OCI-LY7 (cell line): ENCODE measurements at regions not wholly inside any gene's neighbourhood (a gene's known extent, or its start where the extent isn't known, plus 50 kb on each side); places are given as distances from the start of the nearest gene placed in this dataset.
A peak's percentile ranks its signal among the peaks of the same experiment; 100 is the strongest.

Experiments used
- BruUV-seq: library from RNA; stranded (reverse); fragments of 400-500 nt; replicated peaks from 2 replicates; lab custom pipeline; 2021; lab: Mats Ljungman, UMichigan
- CTCF ChIA-PET: fragments of 300-600 bp; sonication (Branson Sonifier 250); formaldehyde crosslinking; loops from one replicate; lab custom pipeline; 2022; ENCODE audit warnings: antibody characterized with exemption; ENCODE audit not compliant: unreplicated experiment; lab: Charles Lee
- POLR2A ChIA-PET: fragments of 300-600 bp; sonication (Branson Sonifier 250); formaldehyde crosslinking; loops from one replicate; lab custom pipeline; 2022; ENCODE audit warnings: antibody characterized with exemption; lab: Charles Lee
- DNase-seq: peaks from one replicate; pipeline ENCODE4 v3.0.0-alpha.2; 2015; ENCODE audit warnings: low spot score
- H2AFZ ChIP-seq: fragments of 200-600 bp; sonication (generic), shearing (Covaris generic); 2 replicates; pipeline ENCODE4 v1.6.1; 2014; ENCODE audit warnings: mild to moderate bottlenecking, antibody characterized with exemption, low read length, moderate library complexity
- H3K27ac ChIP-seq: fragments of 200-600 bp; sonication (generic); 2 replicates; pipeline ENCODE4 v1.5.1; 2014; ENCODE audit warnings: mixed run types, low read depth, mild to moderate bottlenecking, moderate library complexity, low read length, inconsistent platforms; ENCODE audit not compliant: poor library complexity, severe bottlenecking
- H3K36me3 ChIP-seq: fragments of 200-600 bp; sonication (generic); 2 replicates; pipeline ENCODE4 v1.6.1; 2014; ENCODE audit warnings: mild to moderate bottlenecking, antibody characterized with exemption, low read length, moderate library complexity, mixed read lengths; ENCODE audit not compliant: insufficient read depth
- H3K4me1 ChIP-seq: fragments of 200-600 bp; sonication (generic); 2 replicates; pipeline ENCODE4 v1.5.1; 2014; ENCODE audit warnings: mild to moderate bottlenecking, low read length; ENCODE audit not compliant: insufficient read depth, poor library complexity, severe bottlenecking
- H3K4me2 ChIP-seq: fragments of 200-600 bp; sonication (generic); 2 replicates; pipeline ENCODE4 v1.6.1; 2014; ENCODE audit warnings: mild to moderate bottlenecking, low read length
- H3K4me3 ChIP-seq: fragments of 200-600 bp; sonication (generic); 2 replicates; pipeline ENCODE4 v1.5.1; 2014; ENCODE audit warnings: mild to moderate bottlenecking, low read depth, low read length; ENCODE audit not compliant: poor library complexity, severe bottlenecking
- H3K79me2 ChIP-seq: fragments of 200-600 bp; sonication (generic); 2 replicates; pipeline ENCODE4 v1.6.1; 2016; ENCODE audit warnings: low read depth, mild to moderate bottlenecking, low read length, moderate library complexity, mixed read lengths; ENCODE audit not compliant: insufficient read depth
- H3K9me2 ChIP-seq: fragments of 200-600 bp; sonication (generic); 2 replicates; pipeline ENCODE4 v1.6.1; 2016; ENCODE audit warnings: mild to moderate bottlenecking, low read length, mixed read lengths; ENCODE audit not compliant: insufficient read depth
- H3K9me3 ChIP-seq: fragments of 200-600 bp; sonication (generic); 2 replicates; pipeline ENCODE4 v1.6.1; 2014; ENCODE audit warnings: mild to moderate bottlenecking, mixed run types, low read length, mixed read lengths
- H4K20me1 ChIP-seq: fragments of 200-600 bp; sonication (generic); 2 replicates; pipeline ENCODE4 v1.6.1; 2014; ENCODE audit warnings: mild to moderate bottlenecking, antibody characterized with exemption, low read length, moderate library complexity, mixed read lengths; ENCODE audit not compliant: insufficient read depth
- EZH2phosphoT487 ChIP-seq: fragments of 200-600 bp; sonication (generic); IDR thresholded peaks from 2 replicates; pipeline ENCODE4 v1.6.1; 2018; ENCODE audit warnings: low read depth, borderline replicate concordance, mild to moderate bottlenecking, mixed run types, antibody characterized with exemption, low read length, moderate library complexity, mixed read lengths
- intact Hi-C: fragments of 100-400 bp; cut with micrococcal nuclease; formaldehyde crosslinking; loops from one replicate; pipeline ENCODE4 v1.10.0; 2022; ENCODE audit not compliant: unreplicated experiment
- TF ChIP-seq, protein P1 (sequence below): fragments of 200-600 bp; sonication (generic); conservative IDR thresholded peaks from 2 replicates; pipeline ENCODE4 v1.5.1; 2014; ENCODE audit warnings: mild to moderate bottlenecking, antibody characterized with exemption, low read length, moderate library complexity, mixed read lengths

GRCh38 chr3:132803889-132804288 is 81.7 kb upstream of the NPHP3 start:
- H3K36me3 ChIP-seq = no peaks in the 10 kb centered on the region
- no peaks in the 10 kb centered on the region for H3K79me2 ChIP-seq
- no peaks in the 10 kb centered on the region for H3K9me2 ChIP-seq
- intact Hi-C loops = no loop called here
- no peaks in the 10 kb centered on the region for H4K20me1 ChIP-seq
- CTCF ChIA-PET = no interaction called here
- TF ChIP-seq EZH2phosphoT487 = no peak
- TF ChIP-seq, protein P1, sequence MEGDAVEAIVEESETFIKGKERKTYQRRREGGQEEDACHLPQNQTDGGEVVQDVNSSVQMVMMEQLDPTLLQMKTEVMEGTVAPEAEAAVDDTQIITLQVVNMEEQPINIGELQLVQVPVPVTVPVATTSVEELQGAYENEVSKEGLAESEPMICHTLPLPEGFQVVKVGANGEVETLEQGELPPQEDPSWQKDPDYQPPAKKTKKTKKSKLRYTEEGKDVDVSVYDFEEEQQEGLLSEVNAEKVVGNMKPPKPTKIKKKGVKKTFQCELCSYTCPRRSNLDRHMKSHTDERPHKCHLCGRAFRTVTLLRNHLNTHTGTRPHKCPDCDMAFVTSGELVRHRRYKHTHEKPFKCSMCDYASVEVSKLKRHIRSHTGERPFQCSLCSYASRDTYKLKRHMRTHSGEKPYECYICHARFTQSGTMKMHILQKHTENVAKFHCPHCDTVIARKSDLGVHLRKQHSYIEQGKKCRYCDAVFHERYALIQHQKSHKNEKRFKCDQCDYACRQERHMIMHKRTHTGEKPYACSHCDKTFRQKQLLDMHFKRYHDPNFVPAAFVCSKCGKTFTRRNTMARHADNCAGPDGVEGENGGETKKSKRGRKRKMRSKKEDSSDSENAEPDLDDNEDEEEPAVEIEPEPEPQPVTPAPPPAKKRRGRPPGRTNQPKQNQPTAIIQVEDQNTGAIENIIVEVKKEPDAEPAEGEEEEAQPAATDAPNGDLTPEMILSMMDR = peak; percentile 39; the same call in 1 of the 2 replicates
- no peak overlapping the region for H2AFZ ChIP-seq
- no peaks in the 10 kb centered on the region for H3K9me3 ChIP-seq
- H3K27ac ChIP-seq = no peak overlapping the region
- POLR2A ChIA-PET = interaction anchor here (3.4 kb wide), 1 partner anchor 14 kb away, joined by 9 read pairs; no protein-coding TSS in a partner anchor
- DNase-seq = no peak
- BruUV-seq = no TSS peak
- H3K4me2 ChIP-seq = no peak overlapping the region
- H3K4me3 ChIP-seq = no peak overlapping the region
- no peaks in the 10 kb centered on the region for H3K4me1 ChIP-seq

GRCh38 chr3:132800958-132801357 is 78.7 kb upstream of the NPHP3 start:
- no peaks in the 10 kb centered on the region for H3K79me2 ChIP-seq
- no peaks in the 10 kb centered on the region for H3K9me3 ChIP-seq
- no peak overlapping the region for H3K4me3 ChIP-seq
- H3K4me1 ChIP-seq = no peaks in the 10 kb centered on the region
- no peak overlapping the region for H3K4me2 ChIP-seq
- TF ChIP-seq, protein P1 = no peak
- no peak for TF ChIP-seq EZH2phosphoT487
- CTCF ChIA-PET = no interaction called here
- H3K27ac ChIP-seq = no peak overlapping the region
- H3K36me3 ChIP-seq = no peaks in the 10 kb centered on the region
- no peak overlapping the region for H2AFZ ChIP-seq
- DNase-seq = no peak
- H3K9me2 ChIP-seq = no peaks in the 10 kb centered on the region
- POLR2A ChIA-PET = interaction anchor here (3.4 kb wide), 1 partner anchor 11 kb away, joined by 9 read pairs; no protein-coding TSS in a partner anchor
- H4K20me1 ChIP-seq = no peaks in the 10 kb centered on the region
- intact Hi-C loops = no loop called here
- BruUV-seq = no TSS peak

GRCh38 chr3:132790806-132791205 is 68.6 kb upstream of the NPHP3 start:
- H2AFZ ChIP-seq = no peak overlapping the region
- CTCF ChIA-PET = no interaction called here
- H4K20me1 ChIP-seq = no peaks in the 10 kb centered on the region
- no peak for DNase-seq
- no peaks in the 10 kb centered on the region for H3K9me2 ChIP-seq
- no peaks in the 10 kb centered on the region for H3K4me1 ChIP-seq
- TF ChIP-seq, protein P1 = no peak
- TF ChIP-seq EZH2phosphoT487 = no peak
- H3K9me3 ChIP-seq = no peaks in the 10 kb centered on the region
- no peaks in the 10 kb centered on the region for H3K36me3 ChIP-seq
- H3K27ac ChIP-seq = no peak overlapping the region
- no peaks in the 10 kb centered on the region for H3K79me2 ChIP-seq
- POLR2A ChIA-PET = interaction anchor here (0.7 to 2.8 kb wide), 2 partner anchors 12 to 13 kb away, joined by 4 to 9 read pairs; no protein-coding TSS in a partner anchor
- intact Hi-C loops = no loop called here
- no peak overlapping the region for H3K4me3 ChIP-seq
- BruUV-seq = no TSS peak
- H3K4me2 ChIP-seq = no peak overlapping the region
